Left hindlimb (tissue), 1 donor: ENCODE measurements at regions not wholly inside any gene's neighbourhood (a gene's known extent, or its start where the extent isn't known, plus 50 kb on each side); places are given as distances from the start of the nearest gene placed in this dataset.

Source experiments
- DNase-seq: peaks from one replicate; pipeline ENCODE4 v3.0.0-alpha.2; 2018

GRCh38 chr4:24722026-24722568 is 73.3 kb upstream of the SOD3 start:
- no peak for DNase-seq

GRCh38 chr4:24727390-24728224 is 67.8 kb upstream of the SOD3 start:
- DNase-seq: no peak

GRCh38 chr4:24729119-24729730 is 66.1 kb upstream of the SOD3 start:
- no peak for DNase-seq

- DNase-seq: peak; percentile 43
Observed at GRCh38 chr4:24730256-24731001, 64.9 kb upstream of the SOD3 start.

- no peak for DNase-seq
Observed at GRCh38 chr4:24731448-24731847, 63.9 kb upstream of the SOD3 start.

- DNase-seq: no peak
Observed at GRCh38 chr4:24734511-24734910, 60.9 kb upstream of the SOD3 start.

- no peak for DNase-seq
Observed at GRCh38 chr4:24736066-24736465, 59.3 kb upstream of the SOD3 start.

GRCh38 chr4:24741910-24742309 is 53.5 kb upstream of the SOD3 start:
- no peak for DNase-seq

- DNase-seq: no peak
Observed at GRCh38 chr4:24742335-24742734, 53.0 kb upstream of the SOD3 start.

GRCh38 chr4:24742773-24743172 is 52.6 kb upstream of the SOD3 start:
- no peak for DNase-seq

- DNase-seq: no peak
Observed at GRCh38 chr4:24743206-24743605, 52.2 kb upstream of the SOD3 start.

GRCh38 chr4:24743927-24744326 is 51.4 kb upstream of the SOD3 start:
- no peak for DNase-seq

GRCh38 chr4:24745172-24745895 is 50.0 kb upstream of the SOD3 start:
- DNase-seq: no peak
